Stimulated activated CD4-positive, alpha-beta T cell treated with anti-CD3 and anti-CD28 coated beads, Interleukin-1b, Interleukin-23, amount 100 ng/mL, for 4 hours (primary cell): ENCODE measurements at regions not wholly inside any gene's neighbourhood (a gene's known extent, or its start where the extent isn't known, plus 50 kb on each side); places are given as distances from the start of the nearest gene placed in this dataset.
A peak's percentile ranks its signal among the peaks of the same experiment; 100 is the strongest.
"Not testable (repeated sequence)": the region's sequence is repeated elsewhere in the genome, so short reads cannot be mapped to it uniquely, and the experiment has no call there.

Source experiments
- DNase-seq, 2 donors: peaks; one replicate each; pipeline ENCODE4 v3.0.0-alpha.2; 2020; ENCODE audit warnings: low read depth in 2 of 2

GRCh38 chr3:170705131-170705530, 119.3 kb upstream of the SLC7A14 start:
- no peak for DNase-seq

DNA sequence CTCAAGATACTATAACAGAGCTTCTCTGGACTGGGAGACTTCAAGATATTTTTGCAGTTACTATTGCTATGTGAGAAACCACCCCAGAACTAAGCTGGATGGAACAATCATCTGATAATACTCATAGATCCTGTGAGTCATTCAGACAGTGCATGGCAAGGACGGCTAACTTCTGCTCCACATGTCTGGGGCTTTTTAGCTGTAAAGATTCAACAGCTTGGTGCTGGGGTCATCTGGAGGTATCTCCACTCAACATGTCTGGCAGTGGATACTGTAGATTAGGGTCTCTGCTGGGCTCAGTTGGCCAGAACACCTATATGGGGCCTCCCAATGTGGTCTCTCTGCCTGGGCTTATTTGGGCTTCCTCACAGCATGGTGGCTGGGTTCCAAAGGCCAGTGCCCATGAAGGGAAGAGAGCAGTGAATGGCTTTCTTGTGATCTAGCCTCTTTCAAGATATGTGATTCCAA, 117.3 kb upstream of the SLC7A14 start:
- no peak for DNase-seq

GRCh38 chr3:170701696-170702678, 116.1 kb upstream of the SLC7A14 start:
- DNase-seq: no peak

GRCh38 chr3:170700054-170700404, 114.2 kb upstream of the SLC7A14 start:
- DNase-seq: no peak

GRCh38 chr3:170699158-170700053, 113.5 kb upstream of the SLC7A14 start:
- DNase-seq: no peak

- no peak for DNase-seq
Observed at GRCh38 chr3:170697908-170698307, 112.0 kb upstream of the SLC7A14 start.

GRCh38 chr3:170697131-170697530, 111.3 kb upstream of the SLC7A14 start:
- no peak for DNase-seq

GRCh38 chr3:170695486-170696064, 109.7 kb upstream of the SLC7A14 start:
- no peak for DNase-seq

GRCh38 chr3:170692720-170693119, 106.8 kb upstream of the SLC7A14 start:
- no peak for DNase-seq

- DNase-seq: no peak
Observed at GRCh38 chr3:170690661-170690981, 104.7 kb upstream of the SLC7A14 start.

- peak; percentile 18 to 36 for DNase-seq
Observed at GRCh38 chr3:170689893-170690660, 104.2 kb upstream of the SLC7A14 start.

DNA sequence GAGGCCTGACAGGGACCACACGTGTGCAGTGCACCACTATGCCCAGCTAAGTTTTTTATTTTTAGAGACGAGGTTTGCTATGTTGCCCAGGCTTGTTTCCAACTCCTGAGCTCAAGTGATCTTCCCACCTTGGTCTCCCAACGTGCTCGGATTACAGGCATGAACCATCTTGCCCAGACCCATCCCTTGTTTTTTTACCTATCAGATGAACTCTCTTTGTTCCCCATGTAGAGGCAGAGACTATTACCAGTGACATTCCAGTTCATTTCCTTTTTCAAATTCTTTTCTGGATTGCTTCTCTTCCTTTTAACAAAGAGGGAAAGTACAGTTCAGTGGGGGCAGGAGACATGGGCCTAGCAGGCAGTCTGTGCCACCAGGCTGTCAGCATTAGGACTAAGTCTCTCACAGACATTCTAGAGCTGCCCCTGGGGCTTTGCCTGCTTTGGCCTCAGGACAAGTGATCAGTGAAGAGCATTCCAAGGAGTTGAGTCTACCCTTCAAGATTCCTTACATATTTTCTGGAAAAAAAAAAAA, 103.5 kb upstream of the SLC7A14 start:
- DNase-seq: no peak

GRCh38 chr3:170688222-170688621, 102.3 kb upstream of the SLC7A14 start:
- not testable (repeated sequence) for DNase-seq

GRCh38 chr3:170680593-170680992, 94.7 kb upstream of the SLC7A14 start:
- no peak for DNase-seq

- DNase-seq: no peak
Observed at GRCh38 chr3:170679190-170679589, 93.3 kb upstream of the SLC7A14 start.

GRCh38 chr3:170670504-170670903, 84.6 kb upstream of the SLC7A14 start:
- DNase-seq: no peak

DNA sequence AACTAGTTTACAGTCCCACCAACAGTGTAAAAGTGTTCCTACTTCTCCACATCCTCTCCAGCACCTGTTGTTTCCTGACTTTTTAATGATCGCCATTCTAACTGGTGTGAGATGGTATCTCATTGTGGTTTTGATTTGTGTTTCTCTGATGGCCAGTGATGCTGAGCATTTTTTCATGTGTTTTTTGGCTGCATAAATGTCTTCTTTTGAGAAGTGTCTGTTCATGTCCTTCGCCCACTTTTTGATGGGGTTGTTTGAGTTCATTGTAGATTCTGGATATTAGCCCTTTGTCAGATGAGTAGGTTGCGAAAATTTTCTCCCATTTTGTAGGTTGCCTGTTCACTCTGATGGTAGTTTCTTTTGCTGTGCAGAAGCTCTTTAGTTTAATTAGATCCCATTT, 77.1 kb upstream of the SLC7A14 start:
- not testable (repeated sequence) for DNase-seq

GRCh38 chr3:170660139-170660538, 74.3 kb upstream of the SLC7A14 start:
- DNase-seq: no peak

DNA sequence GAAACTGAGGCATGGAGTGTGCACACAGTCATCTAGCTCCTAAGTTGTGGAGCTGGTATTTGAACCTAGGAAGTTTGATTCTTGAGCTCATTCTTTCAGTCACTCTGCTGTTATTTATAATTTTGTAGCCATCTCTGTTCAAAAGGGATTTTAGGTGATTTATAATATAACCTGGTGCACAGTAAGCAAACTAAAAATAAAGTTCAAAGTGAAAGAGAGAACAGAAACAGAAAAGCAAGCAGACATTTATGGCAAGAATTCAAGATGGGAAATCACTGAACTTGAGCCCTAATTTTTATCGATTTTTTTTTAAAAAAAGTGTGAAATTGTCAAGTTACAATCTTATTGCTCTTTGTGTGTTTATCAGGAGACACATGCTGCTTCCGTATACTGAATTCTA, 71.4 kb upstream of the SLC7A14 start:
- no peak for DNase-seq

GRCh38 chr3:170656284-170656683, 70.4 kb upstream of the SLC7A14 start:
- DNase-seq: no peak

DNA sequence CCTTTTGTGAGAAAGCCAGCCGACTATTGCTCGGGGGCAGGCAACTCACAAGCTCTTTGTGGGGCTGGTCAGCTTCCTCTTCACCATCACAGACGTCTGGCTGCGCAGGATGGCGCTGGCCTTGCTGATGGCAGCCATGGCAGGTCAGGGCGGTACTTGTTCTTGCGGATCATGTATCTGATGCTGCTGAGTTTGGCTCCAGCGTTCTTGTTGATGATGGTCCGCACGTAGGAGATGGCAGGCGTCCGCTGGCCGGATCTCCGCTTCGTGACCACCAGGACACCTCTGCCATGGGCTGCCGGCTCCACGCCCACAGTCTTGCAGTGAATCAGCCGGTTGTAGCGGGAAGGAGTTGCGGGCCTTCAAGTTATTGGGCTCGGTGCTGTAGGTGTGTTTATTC, 67.9 kb upstream of the SLC7A14 start:
- DNase-seq: no peak
